Erythroblast (primary cell): ENCODE measurements at regions not wholly inside any gene's neighbourhood (a gene's known extent, or its start where the extent isn't known, plus 50 kb on each side); places are given as distances from the start of the nearest gene placed in this dataset.

Source experiments
- GATA1 ChIP-seq: IDR thresholded peaks from 2 replicates; pipeline ENCODE4 v1.6.1; 2011; ENCODE audit warnings: low read depth, mild to moderate bottlenecking, control low read depth, low read length, moderate library complexity
- POLR2A ChIP-seq: IDR thresholded peaks from 2 replicates; pipeline ENCODE4 v1.6.1; 2011; ENCODE audit warnings: mild to moderate bottlenecking, low read length

- TF ChIP-seq POLR2A (no peak), GATA1 (no peak)
These were observed 53.2 kb upstream of the FZD7 start for GRCh38 chr2:201980389-201980821.
